ENCODE measurements at regions not wholly inside any gene's neighbourhood (a gene's known extent, or its start where the extent isn't known, plus 50 kb on each side); places are given as distances from the start of the nearest gene placed in this dataset.

DNA sequence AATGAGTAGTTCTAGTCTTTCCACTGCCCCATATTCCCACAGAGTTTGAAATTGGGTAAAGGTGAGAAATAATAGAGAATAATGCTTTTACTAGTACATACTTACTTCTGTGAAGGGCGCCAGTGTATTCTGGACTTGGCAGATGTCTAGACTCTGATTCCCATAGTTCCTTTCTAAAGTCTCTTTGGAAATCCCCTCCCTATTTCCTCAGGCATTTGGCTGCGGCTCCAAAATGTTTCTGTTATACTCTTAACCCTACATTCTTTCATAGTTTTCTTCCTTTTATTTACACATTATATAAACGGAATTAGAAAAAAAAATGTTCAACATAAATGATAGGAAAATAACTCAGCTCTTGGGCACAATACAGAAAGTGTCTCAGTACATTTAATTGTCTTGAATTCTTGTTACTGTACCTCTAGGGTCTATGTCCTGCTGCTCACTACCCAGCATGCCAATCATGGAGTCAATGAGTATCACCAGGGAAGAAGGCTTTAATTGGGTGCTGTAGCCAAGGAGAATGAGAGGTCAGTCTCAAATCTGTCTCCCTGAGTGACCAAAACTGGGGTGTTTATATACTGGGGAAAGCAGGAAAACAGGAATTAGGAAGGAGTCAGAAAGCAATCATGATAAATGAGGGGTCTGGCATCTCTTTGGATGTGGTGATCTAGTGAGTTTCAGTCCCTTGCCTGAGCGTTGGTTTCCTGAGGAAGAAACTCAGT is 147.8 kb upstream of the MMADHC start:
- TF ChIP-seq POLR2A (IDR thresholded peaks at IDR 0.05): no peak
- TF ChIP-seq, protein P1, sequence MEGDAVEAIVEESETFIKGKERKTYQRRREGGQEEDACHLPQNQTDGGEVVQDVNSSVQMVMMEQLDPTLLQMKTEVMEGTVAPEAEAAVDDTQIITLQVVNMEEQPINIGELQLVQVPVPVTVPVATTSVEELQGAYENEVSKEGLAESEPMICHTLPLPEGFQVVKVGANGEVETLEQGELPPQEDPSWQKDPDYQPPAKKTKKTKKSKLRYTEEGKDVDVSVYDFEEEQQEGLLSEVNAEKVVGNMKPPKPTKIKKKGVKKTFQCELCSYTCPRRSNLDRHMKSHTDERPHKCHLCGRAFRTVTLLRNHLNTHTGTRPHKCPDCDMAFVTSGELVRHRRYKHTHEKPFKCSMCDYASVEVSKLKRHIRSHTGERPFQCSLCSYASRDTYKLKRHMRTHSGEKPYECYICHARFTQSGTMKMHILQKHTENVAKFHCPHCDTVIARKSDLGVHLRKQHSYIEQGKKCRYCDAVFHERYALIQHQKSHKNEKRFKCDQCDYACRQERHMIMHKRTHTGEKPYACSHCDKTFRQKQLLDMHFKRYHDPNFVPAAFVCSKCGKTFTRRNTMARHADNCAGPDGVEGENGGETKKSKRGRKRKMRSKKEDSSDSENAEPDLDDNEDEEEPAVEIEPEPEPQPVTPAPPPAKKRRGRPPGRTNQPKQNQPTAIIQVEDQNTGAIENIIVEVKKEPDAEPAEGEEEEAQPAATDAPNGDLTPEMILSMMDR (IDR thresholded peaks at IDR 0.05 in 8 of 11, conservative IDR thresholded peaks at IDR 0.05 in 3 of 11): no peak

All from spleen (tissue), 7 donors.